ENCODE measurements at regions not wholly inside any gene's neighbourhood (a gene's known extent, or its start where the extent isn't known, plus 50 kb on each side); places are given as distances from the start of the nearest gene placed in this dataset.

DNA sequence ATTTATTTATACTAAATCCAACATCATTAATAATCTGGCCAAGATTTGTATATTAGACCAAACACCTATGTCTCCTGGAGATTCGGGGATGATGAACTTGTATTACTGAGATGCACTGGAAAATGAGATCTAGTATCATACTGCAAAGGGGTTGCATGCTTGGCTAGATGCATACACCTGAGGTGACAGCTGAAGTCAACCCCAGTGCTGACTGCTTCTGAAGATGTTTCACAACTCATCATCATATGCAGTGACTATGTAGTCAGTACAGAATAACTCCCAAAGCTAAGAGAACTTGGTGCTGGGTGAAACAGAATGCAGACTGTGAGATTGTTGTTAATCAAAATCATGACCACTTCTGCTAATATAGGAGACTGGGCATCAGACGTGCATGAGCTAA lies 1114.2 kb downstream of the NSUN3 start (continued):
- TF ChIP-seq NANOG (IDR thresholded peaks at IDR 0.05; ENCODE audit: insufficient read depth, low read depth, low read length, poor library complexity, severe bottlenecking): no peak
- no peak for TF ChIP-seq RXRA (IDR thresholded peaks at IDR 0.05; ENCODE audit: insufficient read depth, low read depth, low read length)
- no peak for TF ChIP-seq TAF7 (optimal IDR thresholded peaks at IDR 0.05; ENCODE audit: borderline replicate concordance, low read depth, low read length)

Data from H1 (cell line).